NCI-H1417 treated with DMSO at 0.1 percent for 48 hours (cell line): ENCODE measurements at regions not wholly inside any gene's neighbourhood (a gene's known extent, or its start where the extent isn't known, plus 50 kb on each side); places are given as distances from the start of the nearest gene placed in this dataset.

Source experiments
- DNase-seq: peaks from one replicate; lab custom pipeline; 2025; lab: John Stamatoyannopoulos, UW

GRCh38 chr7:120164-120991, 72.0 kb upstream of the FAM20C start:
- DNase-seq, result no peak

- DNase-seq, result no peak
Measured at GRCh38 chr7:121002-121785, 71.2 kb upstream of the FAM20C start.

- no peak for DNase-seq
Measured at GRCh38 chr7:123237-123636, 69.1 kb upstream of the FAM20C start.

GRCh38 chr7:124130-124949, 68.0 kb upstream of the FAM20C start:
- no peak for DNase-seq

- no peak for DNase-seq
Measured at GRCh38 chr7:125061-125475, 67.3 kb upstream of the FAM20C start.

GRCh38 chr7:125661-126060, 66.7 kb upstream of the FAM20C start:
- no peak for DNase-seq

- no peak for DNase-seq
Measured at GRCh38 chr7:126368-126767, 66.0 kb upstream of the FAM20C start.

- DNase-seq, result no peak
Measured at GRCh38 chr7:127064-127598, 65.2 kb upstream of the FAM20C start.

- no peak for DNase-seq
Measured at GRCh38 chr7:128171-129080, 63.9 kb upstream of the FAM20C start.

- no peak for DNase-seq
Measured at GRCh38 chr7:129366-130221, 62.8 kb upstream of the FAM20C start.

GRCh38 chr7:130222-130572, 62.2 kb upstream of the FAM20C start:
- no peak for DNase-seq

GRCh38 chr7:130875-131780, 61.2 kb upstream of the FAM20C start:
- no peak for DNase-seq

- DNase-seq, result no peak
Measured at GRCh38 chr7:131781-132482, 60.4 kb upstream of the FAM20C start.

- no peak for DNase-seq
Measured at GRCh38 chr7:132899-133298, 59.5 kb upstream of the FAM20C start.

GRCh38 chr7:133470-133869, 58.9 kb upstream of the FAM20C start:
- no peak for DNase-seq

GRCh38 chr7:134029-134428, 58.3 kb upstream of the FAM20C start:
- DNase-seq, result no peak

GRCh38 chr7:134561-135256, 57.7 kb upstream of the FAM20C start:
- DNase-seq, result no peak

- no peak for DNase-seq
Measured at GRCh38 chr7:135257-135653, 57.1 kb upstream of the FAM20C start.
